ENCODE measurements at regions not wholly inside any gene's neighbourhood (a gene's known extent, or its start where the extent isn't known, plus 50 kb on each side); places are given as distances from the start of the nearest gene placed in this dataset.
"Not testable (repeated sequence)": the region's sequence is repeated elsewhere in the genome, so short reads cannot be mapped to it uniquely, and the experiment has no call there.

DNA sequence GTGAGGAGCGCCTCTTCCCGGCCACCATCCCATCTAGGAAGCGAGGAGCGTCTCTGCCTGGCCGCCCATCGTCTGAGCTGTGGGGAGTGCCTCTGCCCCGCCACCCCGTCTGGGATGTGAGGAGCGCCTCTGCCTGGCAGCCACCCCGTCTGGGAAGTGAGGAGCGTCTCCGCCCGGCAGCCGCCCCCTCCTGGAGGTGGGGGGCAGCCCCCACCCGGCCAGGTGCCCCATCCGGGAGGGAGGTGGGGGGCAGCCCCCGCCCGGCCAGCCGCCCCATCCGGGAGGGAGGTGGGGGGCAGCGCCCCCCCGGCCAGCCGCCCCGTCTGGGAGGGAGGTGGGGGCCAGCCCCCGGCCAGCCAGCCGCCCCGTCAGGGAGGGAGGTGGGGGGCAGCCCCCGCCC is 75.3 kb upstream of the EHBP1 start:
- not testable (repeated sequence) for H3K27me3 ChIP-seq (ENCODE audit: control insufficient read depth in 1 of 2, insufficient read depth in 2 of 2, low read length in 2 of 2); H3K9me3 ChIP-seq (ENCODE audit: control insufficient read depth in 2 of 2, insufficient read depth in 1 of 2, low read depth in 1 of 2, low read length in 1 of 2); H3K4me1 ChIP-seq (ENCODE audit: control insufficient read depth in 2 of 2, insufficient read depth in 2 of 2, low read length in 1 of 2); H3K27ac ChIP-seq (ENCODE audit: low read depth in 2 of 2, low read length in 1 of 2); H3K36me3 ChIP-seq (ENCODE audit: control insufficient read depth in 2 of 2, insufficient read depth in 2 of 2, low read length in 1 of 2); H3K4me3 ChIP-seq (ENCODE audit: low read depth in 1 of 2, low read length in 2 of 2)
- WGBS, 2 donors: 94 to 97% methylated on average over 6 to 28 of the region's 28 CpGs

DNA sequence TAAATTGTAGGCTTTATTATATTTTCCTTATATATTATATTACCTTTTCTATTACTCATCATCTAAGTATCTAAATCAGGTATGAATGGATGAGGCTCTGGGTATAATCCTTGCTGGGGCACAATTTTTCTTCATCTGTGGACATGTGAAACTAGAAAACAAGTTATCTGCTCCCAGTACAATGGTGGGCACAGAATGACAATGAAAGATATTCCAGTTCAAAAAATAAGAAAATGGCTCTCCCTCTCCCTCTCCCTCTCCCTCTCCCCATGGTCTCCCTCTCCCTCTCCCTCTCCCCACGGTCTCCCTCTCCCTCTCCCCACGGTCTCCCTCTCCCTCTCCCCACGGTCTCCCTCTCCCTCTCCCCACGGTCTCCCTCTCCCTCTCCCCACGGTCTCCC is 76.2 kb upstream of the EHBP1 start:
- not testable (repeated sequence) for H3K4me3 ChIP-seq (ENCODE audit: low read depth in 1 of 2, low read length in 2 of 2); H3K27me3 ChIP-seq (ENCODE audit: control insufficient read depth in 1 of 2, insufficient read depth in 2 of 2, low read length in 2 of 2); H3K9me3 ChIP-seq (ENCODE audit: control insufficient read depth in 2 of 2, insufficient read depth in 1 of 2, low read depth in 1 of 2, low read length in 1 of 2); H3K36me3 ChIP-seq (ENCODE audit: control insufficient read depth in 2 of 2, insufficient read depth in 2 of 2, low read length in 1 of 2); H3K4me1 ChIP-seq (ENCODE audit: control insufficient read depth in 2 of 2, insufficient read depth in 2 of 2, low read length in 1 of 2); H3K27ac ChIP-seq (ENCODE audit: low read depth in 2 of 2, low read length in 1 of 2)
- 85% methylated on average over 3 of the region's 5 CpGs; no CpG with 5 or more reads in 1 of the 2 donors for WGBS, 2 donors

- H3K27ac ChIP-seq (ENCODE audit: low read depth in 2 of 2, low read length in 1 of 2): no peak overlapping the region
- no peaks in the 10 kb centered on the region for H3K4me1 ChIP-seq (ENCODE audit: control insufficient read depth in 2 of 2, insufficient read depth in 2 of 2, low read length in 1 of 2)
- H3K4me3 ChIP-seq (ENCODE audit: low read depth in 1 of 2, low read length in 2 of 2): no peak overlapping the region
- whole genome bisulfite sequencing, 2 donors: 72 to 76% methylated on average over 5 of the region's 5 CpGs
- H3K27me3 ChIP-seq (ENCODE audit: control insufficient read depth in 1 of 2, insufficient read depth in 2 of 2, low read length in 2 of 2): no peaks in the 10 kb centered on the region
- H3K36me3 ChIP-seq (ENCODE audit: control insufficient read depth in 2 of 2, insufficient read depth in 2 of 2, low read length in 1 of 2): no peaks in the 10 kb centered on the region
- no peaks in the 10 kb centered on the region for H3K9me3 ChIP-seq (ENCODE audit: control insufficient read depth in 2 of 2, insufficient read depth in 1 of 2, low read depth in 1 of 2, low read length in 1 of 2)
Measured at GRCh38 chr2:62627667-62628066, 77.8 kb upstream of the EHBP1 start.

GRCh38 chr2:62624855-62625254 is 80.7 kb upstream of the EHBP1 start:
- 65 to 75% methylated on average over 3 of the region's 3 CpGs for WGBS, 2 donors

DNA sequence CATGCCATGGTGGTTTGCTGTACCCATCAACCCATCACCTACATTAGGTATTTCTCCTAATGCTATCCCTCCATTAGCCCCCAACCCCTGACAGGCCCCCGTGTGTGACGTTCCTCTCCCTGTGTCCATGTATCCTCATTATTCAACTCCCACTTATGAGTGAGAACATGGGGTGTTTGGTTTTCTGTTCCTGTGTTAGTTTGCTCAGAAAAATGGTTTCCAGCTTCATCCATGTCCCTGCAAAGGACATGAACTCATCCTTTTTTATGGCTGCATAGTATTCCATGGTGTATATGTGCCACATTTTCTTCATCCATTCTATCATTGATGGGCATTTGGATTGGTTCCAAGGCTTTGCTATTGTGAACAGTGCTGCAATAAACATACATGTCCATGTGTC is 89.0 kb upstream of the EHBP1 start:
- H3K27ac ChIP-seq (ENCODE audit: low read depth in 2 of 2, low read length in 1 of 2); H3K27me3 ChIP-seq (ENCODE audit: control insufficient read depth in 1 of 2, insufficient read depth in 2 of 2, low read length in 2 of 2); H3K9me3 ChIP-seq (ENCODE audit: control insufficient read depth in 2 of 2, insufficient read depth in 1 of 2, low read depth in 1 of 2, low read length in 1 of 2); H3K4me3 ChIP-seq (ENCODE audit: low read depth in 1 of 2, low read length in 2 of 2); H3K36me3 ChIP-seq (ENCODE audit: control insufficient read depth in 2 of 2, insufficient read depth in 2 of 2, low read length in 1 of 2); H3K4me1 ChIP-seq (ENCODE audit: control insufficient read depth in 2 of 2, insufficient read depth in 2 of 2, low read length in 1 of 2): not testable (repeated sequence)
- 95 to 99% methylated on average over 2 of the region's 2 CpGs for WGBS, 2 donors

More at GRCh38 chr2:62624855-62625254, 80.7 kb upstream of the EHBP1 start:
- Histone ChIP-seq H3K4me1 (ENCODE audit: control insufficient read depth in 2 of 2, insufficient read depth in 2 of 2, low read length in 1 of 2) (no peaks in the 10 kb centered on the region), H3K4me3 (ENCODE audit: low read depth in 1 of 2, low read length in 2 of 2) (no peak overlapping the region), H3K27me3 (ENCODE audit: control insufficient read depth in 1 of 2, insufficient read depth in 2 of 2, low read length in 2 of 2) (no peaks in the 10 kb centered on the region), H3K36me3 (ENCODE audit: control insufficient read depth in 2 of 2, insufficient read depth in 2 of 2, low read length in 1 of 2) (no peaks in the 10 kb centered on the region), H3K9me3 (ENCODE audit: control insufficient read depth in 2 of 2, insufficient read depth in 1 of 2, low read depth in 1 of 2, low read length in 1 of 2) (no peaks in the 10 kb centered on the region), H3K27ac (ENCODE audit: low read depth in 2 of 2, low read length in 1 of 2) (no peak overlapping the region)

DNA sequence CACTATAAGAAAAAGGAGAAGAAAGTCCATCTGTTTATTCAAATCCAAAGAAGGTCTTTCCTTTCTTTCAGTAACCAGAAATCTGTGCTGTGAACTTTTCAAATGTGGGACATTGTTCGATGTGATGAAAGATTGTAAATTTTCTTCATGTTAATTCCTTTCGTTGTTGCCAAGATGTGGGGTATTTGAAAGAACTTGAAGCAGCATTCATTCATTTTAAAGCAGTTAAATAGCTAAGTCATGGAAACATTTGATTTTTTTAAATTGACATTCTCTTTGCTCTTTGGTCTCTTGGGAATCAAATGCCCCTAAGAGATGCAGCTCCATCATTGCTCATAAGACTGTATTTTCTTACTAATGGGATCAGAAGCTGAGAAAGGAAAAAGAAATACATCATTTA is 93.7 kb upstream of the EHBP1 start:
- Histone ChIP-seq H3K4me1 (ENCODE audit: control insufficient read depth in 2 of 2, insufficient read depth in 2 of 2, low read length in 1 of 2) (no peaks in the 10 kb centered on the region), H3K9me3 (ENCODE audit: control insufficient read depth in 2 of 2, insufficient read depth in 1 of 2, low read depth in 1 of 2, low read length in 1 of 2) (no peaks in the 10 kb centered on the region), H3K36me3 (ENCODE audit: control insufficient read depth in 2 of 2, insufficient read depth in 2 of 2, low read length in 1 of 2) (no peaks in the 10 kb centered on the region), H3K4me3 (ENCODE audit: low read depth in 1 of 2, low read length in 2 of 2) (no peak overlapping the region), H3K27ac (ENCODE audit: low read depth in 2 of 2, low read length in 1 of 2) (no peak overlapping the region), H3K27me3 (ENCODE audit: control insufficient read depth in 1 of 2, insufficient read depth in 2 of 2, low read length in 2 of 2) (no peaks in the 10 kb centered on the region)
- 68 to 81% methylated on average over 2 of the region's 2 CpGs for WGBS, 2 donors

DNA sequence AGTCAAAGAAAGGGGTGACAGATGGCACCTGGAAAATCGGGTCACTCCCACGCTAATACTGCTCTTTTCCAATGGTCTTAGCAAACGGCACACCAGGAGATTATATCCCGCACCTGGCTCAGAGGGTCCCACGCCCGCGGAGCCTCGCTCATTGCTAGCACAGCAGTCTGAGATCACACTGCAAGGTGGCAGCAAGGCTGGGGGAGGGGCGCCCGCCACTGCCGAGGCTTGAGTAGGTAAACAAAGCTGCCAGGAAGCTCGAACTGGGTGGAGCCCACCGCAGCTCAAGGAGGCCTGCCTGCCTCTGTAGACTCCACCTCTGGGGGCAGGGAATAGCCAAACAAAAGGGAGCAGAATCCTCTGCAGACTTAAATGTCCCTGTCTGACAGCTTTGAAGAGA is 99.5 kb upstream of the TMEM17 start:
- WGBS, 2 donors: 84 to 86% methylated on average over 13 of the region's 13 CpGs
- not testable (repeated sequence) for H3K27me3 ChIP-seq (ENCODE audit: control insufficient read depth in 1 of 2, insufficient read depth in 2 of 2, low read length in 2 of 2); H3K27ac ChIP-seq (ENCODE audit: low read depth in 2 of 2, low read length in 1 of 2); H3K36me3 ChIP-seq (ENCODE audit: control insufficient read depth in 2 of 2, insufficient read depth in 2 of 2, low read length in 1 of 2); H3K4me1 ChIP-seq (ENCODE audit: control insufficient read depth in 2 of 2, insufficient read depth in 2 of 2, low read length in 1 of 2); H3K9me3 ChIP-seq (ENCODE audit: control insufficient read depth in 2 of 2, insufficient read depth in 1 of 2, low read depth in 1 of 2, low read length in 1 of 2); H3K4me3 ChIP-seq (ENCODE audit: low read depth in 1 of 2, low read length in 2 of 2)

GRCh38 chr2:62604336-62604735 is 98.3 kb upstream of the TMEM17 start:
- no peaks in the 10 kb centered on the region for H3K36me3 ChIP-seq (ENCODE audit: control insufficient read depth in 2 of 2, insufficient read depth in 2 of 2, low read length in 1 of 2)
- H3K27me3 ChIP-seq (ENCODE audit: control insufficient read depth in 1 of 2, insufficient read depth in 2 of 2, low read length in 2 of 2): no peaks in the 10 kb centered on the region
- no peak overlapping the region for H3K27ac ChIP-seq (ENCODE audit: low read depth in 2 of 2, low read length in 1 of 2)
- 44 to 57% methylated on average over 2 of the region's 2 CpGs for WGBS, 2 donors
- no peak overlapping the region for H3K4me3 ChIP-seq (ENCODE audit: low read depth in 1 of 2, low read length in 2 of 2)
- no peaks in the 10 kb centered on the region for H3K4me1 ChIP-seq (ENCODE audit: control insufficient read depth in 2 of 2, insufficient read depth in 2 of 2, low read length in 1 of 2)
- H3K9me3 ChIP-seq (ENCODE audit: control insufficient read depth in 2 of 2, insufficient read depth in 1 of 2, low read depth in 1 of 2, low read length in 1 of 2): peaks cover 0 to 2% of the 10 kb centered on the region in 2 donors

- Histone ChIP-seq H3K4me1 (ENCODE audit: control insufficient read depth in 2 of 2, insufficient read depth in 2 of 2, low read length in 1 of 2) (no peaks in the 10 kb centered on the region), H3K4me3 (ENCODE audit: low read depth in 1 of 2, low read length in 2 of 2) (no peak overlapping the region), H3K27me3 (ENCODE audit: control insufficient read depth in 1 of 2, insufficient read depth in 2 of 2, low read length in 2 of 2) (no peaks in the 10 kb centered on the region), H3K27ac (ENCODE audit: low read depth in 2 of 2, low read length in 1 of 2) (no peak overlapping the region), H3K36me3 (ENCODE audit: control insufficient read depth in 2 of 2, insufficient read depth in 2 of 2, low read length in 1 of 2) (no peaks in the 10 kb centered on the region), H3K9me3 (ENCODE audit: control insufficient read depth in 2 of 2, insufficient read depth in 1 of 2, low read depth in 1 of 2, low read length in 1 of 2) (peaks cover 0 to 2% of the 10 kb centered on the region in 2 donors)
- WGBS, 2 donors: 85 to 88% methylated on average over 2 of the region's 2 CpGs
Measured at GRCh38 chr2:62603154-62603712, 97.2 kb upstream of the TMEM17 start.

GRCh38 chr2:62599674-62600410 is 93.8 kb upstream of the TMEM17 start:
- not testable (repeated sequence) for H3K9me3 ChIP-seq (ENCODE audit: control insufficient read depth in 2 of 2, insufficient read depth in 1 of 2, low read depth in 1 of 2, low read length in 1 of 2); H3K27me3 ChIP-seq (ENCODE audit: control insufficient read depth in 1 of 2, insufficient read depth in 2 of 2, low read length in 2 of 2); H3K4me3 ChIP-seq (ENCODE audit: low read depth in 1 of 2, low read length in 2 of 2); H3K4me1 ChIP-seq (ENCODE audit: control insufficient read depth in 2 of 2, insufficient read depth in 2 of 2, low read length in 1 of 2); H3K36me3 ChIP-seq (ENCODE audit: control insufficient read depth in 2 of 2, insufficient read depth in 2 of 2, low read length in 1 of 2); H3K27ac ChIP-seq (ENCODE audit: low read depth in 2 of 2, low read length in 1 of 2)
- WGBS, 2 donors: 85 to 91% methylated on average over 6 of the region's 6 CpGs
